ENCODE measurements at regions not wholly inside any gene's neighbourhood (a gene's known extent, or its start where the extent isn't known, plus 50 kb on each side); places are given as distances from the start of the nearest gene placed in this dataset.
A peak's percentile ranks its signal among the peaks of the same experiment; 100 is the strongest.

DNA sequence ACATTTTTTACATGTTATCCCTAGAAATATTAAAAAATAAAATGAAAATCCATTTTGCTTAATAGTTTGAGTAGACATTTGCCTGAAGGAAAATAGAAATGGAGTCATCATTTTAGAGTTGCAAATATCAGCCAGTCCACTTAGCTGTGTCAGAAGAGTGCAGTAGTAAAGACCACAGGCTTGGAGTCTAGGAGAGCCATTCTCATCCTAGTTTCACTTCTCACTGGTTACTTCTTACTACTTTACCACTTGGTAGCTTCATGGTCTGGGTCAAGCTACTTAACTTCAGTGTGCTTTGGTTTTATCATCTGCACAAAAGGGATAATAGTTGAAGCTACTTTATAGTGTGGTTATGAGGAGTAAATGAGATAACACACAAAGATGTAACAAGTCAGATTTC is 286.5 kb upstream of the NBEA start:
- TF ChIP-seq, protein P1, sequence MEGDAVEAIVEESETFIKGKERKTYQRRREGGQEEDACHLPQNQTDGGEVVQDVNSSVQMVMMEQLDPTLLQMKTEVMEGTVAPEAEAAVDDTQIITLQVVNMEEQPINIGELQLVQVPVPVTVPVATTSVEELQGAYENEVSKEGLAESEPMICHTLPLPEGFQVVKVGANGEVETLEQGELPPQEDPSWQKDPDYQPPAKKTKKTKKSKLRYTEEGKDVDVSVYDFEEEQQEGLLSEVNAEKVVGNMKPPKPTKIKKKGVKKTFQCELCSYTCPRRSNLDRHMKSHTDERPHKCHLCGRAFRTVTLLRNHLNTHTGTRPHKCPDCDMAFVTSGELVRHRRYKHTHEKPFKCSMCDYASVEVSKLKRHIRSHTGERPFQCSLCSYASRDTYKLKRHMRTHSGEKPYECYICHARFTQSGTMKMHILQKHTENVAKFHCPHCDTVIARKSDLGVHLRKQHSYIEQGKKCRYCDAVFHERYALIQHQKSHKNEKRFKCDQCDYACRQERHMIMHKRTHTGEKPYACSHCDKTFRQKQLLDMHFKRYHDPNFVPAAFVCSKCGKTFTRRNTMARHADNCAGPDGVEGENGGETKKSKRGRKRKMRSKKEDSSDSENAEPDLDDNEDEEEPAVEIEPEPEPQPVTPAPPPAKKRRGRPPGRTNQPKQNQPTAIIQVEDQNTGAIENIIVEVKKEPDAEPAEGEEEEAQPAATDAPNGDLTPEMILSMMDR (conservative IDR thresholded peaks at IDR 0.05; ENCODE audit: control insufficient read depth, insufficient read depth, low read depth, low read length) = no peak
- no peak overlapping the region for H3K4me3 ChIP-seq (ENCODE audit: control insufficient read depth, low read depth, low read length)
- no peak for DNase-seq (ENCODE audit: low read depth)

DNA sequence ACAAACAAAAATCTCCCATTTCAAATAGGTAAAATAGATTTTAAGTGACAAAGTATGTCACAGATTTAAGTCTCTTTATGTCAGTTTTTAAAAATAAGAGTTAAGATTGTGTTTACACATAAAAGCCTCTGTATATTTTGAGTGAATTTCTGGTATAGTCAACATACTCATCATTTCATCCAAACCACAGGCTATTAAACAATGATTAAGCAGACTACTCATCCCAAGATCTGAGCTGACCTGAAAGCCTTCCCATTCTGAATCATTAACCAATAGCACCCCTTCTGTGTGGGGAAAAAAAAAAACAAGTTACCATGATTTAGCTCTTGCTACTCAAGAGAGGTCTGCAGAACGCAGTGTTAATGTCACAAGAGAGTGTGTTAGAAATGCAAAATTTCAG is 284.4 kb upstream of the NBEA start:
- H3K4me3 ChIP-seq (ENCODE audit: control insufficient read depth, low read depth, low read length) = no peak overlapping the region
- DNase-seq (ENCODE audit: low read depth) = peak; percentile 67
- TF ChIP-seq, protein P1 (conservative IDR thresholded peaks at IDR 0.05; ENCODE audit: control insufficient read depth, insufficient read depth, low read depth, low read length) = no peak

DNA sequence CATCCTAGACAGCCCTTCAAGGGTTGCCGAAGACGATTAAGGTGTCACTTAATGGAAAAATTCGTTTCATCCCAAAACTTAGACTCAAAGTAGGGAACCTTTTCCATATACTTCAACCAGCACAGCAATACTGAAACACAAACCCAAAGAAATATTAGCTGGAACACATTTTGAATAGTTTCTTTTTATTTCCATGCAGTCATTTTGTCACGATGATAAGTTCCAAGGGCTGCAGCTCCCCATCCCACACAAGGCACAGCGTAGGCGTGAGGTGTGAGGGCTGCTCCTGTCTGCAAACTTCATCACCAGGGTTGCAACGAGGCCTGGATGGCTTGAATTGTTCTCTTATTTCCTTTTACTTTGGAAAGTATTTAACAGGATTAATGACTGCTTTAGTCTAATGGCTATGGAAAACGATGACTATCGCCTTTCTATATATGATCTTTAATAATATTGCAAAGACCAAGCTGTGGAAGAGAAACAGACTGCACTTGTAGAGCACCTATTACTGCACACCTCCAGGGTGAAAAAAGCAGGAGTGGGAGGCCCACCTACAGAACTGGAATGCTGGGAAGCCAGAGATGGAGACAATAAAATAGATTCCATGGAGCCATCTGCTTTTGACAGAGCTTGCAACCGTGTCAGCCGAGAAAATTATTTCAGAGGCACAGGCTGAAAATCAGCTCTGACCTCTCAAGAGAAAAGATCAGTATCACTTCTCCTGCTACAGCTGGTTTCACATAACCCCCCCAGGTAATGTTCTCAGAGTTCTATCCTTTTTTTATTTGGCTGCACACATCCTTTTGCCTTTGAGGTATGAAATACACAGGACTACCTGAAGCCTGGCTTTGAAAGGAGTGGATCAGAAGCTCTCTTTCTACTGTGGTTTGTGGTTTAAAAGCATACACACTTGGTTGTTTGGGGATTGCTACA is 274.5 kb upstream of the NBEA start:
- no peak for DNase-seq (ENCODE audit: low read depth)
- TF ChIP-seq, protein P1 (conservative IDR thresholded peaks at IDR 0.05; ENCODE audit: control insufficient read depth, insufficient read depth, low read depth, low read length) = no peak
- no peak overlapping the region for H3K4me3 ChIP-seq (ENCODE audit: control insufficient read depth, low read depth, low read length)

DNA sequence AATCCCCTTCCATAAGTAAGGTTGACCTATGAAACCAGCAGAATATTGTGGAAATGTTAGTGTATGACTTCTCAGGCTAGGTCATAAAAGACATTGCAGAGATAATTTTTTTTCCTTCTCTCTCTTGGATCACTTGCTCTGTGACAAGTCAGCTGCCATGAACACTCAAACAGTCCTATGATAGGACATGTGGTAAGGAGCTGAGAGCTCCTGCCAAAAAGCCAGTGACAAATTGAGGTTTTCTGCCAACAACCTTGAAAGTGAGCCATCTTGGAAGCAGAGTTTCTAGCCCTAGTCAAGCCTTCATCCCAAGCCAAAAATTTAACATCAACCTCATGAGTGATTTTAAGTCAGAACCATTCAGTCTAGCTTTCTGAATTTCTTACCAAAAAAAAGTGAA is 270.9 kb upstream of the NBEA start:
- no peak overlapping the region for H3K4me3 ChIP-seq (ENCODE audit: control insufficient read depth, low read depth, low read length)
- TF ChIP-seq, protein P1 (conservative IDR thresholded peaks at IDR 0.05; ENCODE audit: control insufficient read depth, insufficient read depth, low read depth, low read length) = no peak
- DNase-seq (ENCODE audit: low read depth) = no peak

DNA sequence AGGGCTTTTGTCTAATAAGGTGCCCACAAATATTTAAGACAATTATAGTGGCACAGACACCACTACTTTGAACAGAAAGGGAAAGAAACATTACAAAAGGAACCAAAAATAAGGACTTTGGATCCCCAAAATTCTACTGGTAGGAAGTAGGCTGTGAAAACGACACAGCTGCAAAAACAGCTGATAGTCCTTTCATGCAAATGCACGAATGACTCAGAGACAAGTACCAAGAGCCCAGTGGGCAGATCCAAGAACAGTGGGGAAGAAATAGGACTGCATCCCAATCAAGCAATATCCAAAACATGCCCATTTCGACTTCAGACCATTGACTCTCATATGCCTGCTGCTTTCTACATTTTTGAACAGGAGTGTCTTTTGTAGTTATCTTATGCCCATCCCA is 269.4 kb upstream of the NBEA start:
- DNase-seq (ENCODE audit: low read depth) = no peak
- TF ChIP-seq, protein P1 (conservative IDR thresholded peaks at IDR 0.05; ENCODE audit: control insufficient read depth, insufficient read depth, low read depth, low read length) = no peak
- H3K4me3 ChIP-seq (ENCODE audit: control insufficient read depth, low read depth, low read length) = no peak overlapping the region

DNA sequence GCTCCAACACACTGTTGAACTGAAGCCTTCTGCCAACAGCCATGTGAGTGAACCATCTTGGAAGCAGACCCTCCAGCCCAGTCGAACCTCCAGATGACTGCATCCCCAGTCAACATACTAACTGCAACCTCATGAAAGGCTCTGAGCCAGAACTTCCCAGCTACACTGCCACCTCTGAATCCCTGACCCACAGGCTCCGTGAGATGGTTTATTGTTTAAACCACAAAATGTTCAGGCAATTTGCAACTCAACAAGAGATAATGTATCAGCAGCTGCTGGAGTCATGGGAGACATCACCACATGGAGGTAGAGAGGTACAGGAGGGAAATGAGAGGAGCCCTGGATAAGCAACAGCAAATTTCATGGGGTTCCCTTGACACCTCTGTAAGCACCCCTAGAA is 266.4 kb upstream of the NBEA start:
- TF ChIP-seq, protein P1 (conservative IDR thresholded peaks at IDR 0.05; ENCODE audit: control insufficient read depth, insufficient read depth, low read depth, low read length) = no peak
- DNase-seq (ENCODE audit: low read depth) = no peak
- no peak overlapping the region for H3K4me3 ChIP-seq (ENCODE audit: control insufficient read depth, low read depth, low read length)
